ENCODE measurements at regions not wholly inside any gene's neighbourhood (a gene's known extent, or its start where the extent isn't known, plus 50 kb on each side); places are given as distances from the start of the nearest gene placed in this dataset.

DNA sequence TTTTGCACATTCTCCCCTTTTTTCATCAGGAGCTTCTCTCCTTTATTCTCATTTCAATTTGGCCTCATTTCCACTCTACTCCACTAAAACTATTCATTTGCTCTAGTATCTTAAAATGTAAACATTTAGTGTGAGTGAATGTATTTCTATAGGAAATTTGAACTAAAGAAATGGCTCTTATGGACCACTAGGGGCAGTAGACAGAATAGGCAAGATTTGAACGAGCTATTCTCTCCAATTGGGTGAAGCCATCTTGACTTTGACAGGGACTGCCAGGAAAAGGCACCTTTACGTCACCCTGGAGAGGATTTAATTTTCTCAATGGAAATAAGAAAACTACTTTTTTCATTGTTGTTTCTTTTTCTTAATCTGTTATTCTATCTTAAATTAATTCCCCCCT is 666.3 kb downstream of the DNAH5 start:
- Histone ChIP-seq H3K4me1 (ENCODE audit: control insufficient read depth in 5 of 5, insufficient read depth in 5 of 5, low read length in 5 of 5) (no peaks in the 10 kb centered on the region), H3K9ac (ENCODE audit: insufficient read depth in 1 of 2, low read length in 2 of 2) (no peak overlapping the region), H3K4me3 (no peak overlapping the region), H3K36me3 (ENCODE audit: control insufficient read depth in 4 of 4, insufficient read depth in 4 of 4, low read length in 4 of 4) (no peaks in the 10 kb centered on the region), H3K9me3 (ENCODE audit: control insufficient read depth in 4 of 4, insufficient read depth in 3 of 4, low read length in 3 of 4) (no peaks in the 10 kb centered on the region), H3K27me3 (ENCODE audit: control insufficient read depth in 3 of 3, insufficient read depth in 3 of 3, low read length in 2 of 3) (no peaks in the 10 kb centered on the region), H3K27ac (ENCODE audit: low read depth in 1 of 2, low read length in 1 of 2) (no peak overlapping the region)
- TF ChIP-seq, protein P1, sequence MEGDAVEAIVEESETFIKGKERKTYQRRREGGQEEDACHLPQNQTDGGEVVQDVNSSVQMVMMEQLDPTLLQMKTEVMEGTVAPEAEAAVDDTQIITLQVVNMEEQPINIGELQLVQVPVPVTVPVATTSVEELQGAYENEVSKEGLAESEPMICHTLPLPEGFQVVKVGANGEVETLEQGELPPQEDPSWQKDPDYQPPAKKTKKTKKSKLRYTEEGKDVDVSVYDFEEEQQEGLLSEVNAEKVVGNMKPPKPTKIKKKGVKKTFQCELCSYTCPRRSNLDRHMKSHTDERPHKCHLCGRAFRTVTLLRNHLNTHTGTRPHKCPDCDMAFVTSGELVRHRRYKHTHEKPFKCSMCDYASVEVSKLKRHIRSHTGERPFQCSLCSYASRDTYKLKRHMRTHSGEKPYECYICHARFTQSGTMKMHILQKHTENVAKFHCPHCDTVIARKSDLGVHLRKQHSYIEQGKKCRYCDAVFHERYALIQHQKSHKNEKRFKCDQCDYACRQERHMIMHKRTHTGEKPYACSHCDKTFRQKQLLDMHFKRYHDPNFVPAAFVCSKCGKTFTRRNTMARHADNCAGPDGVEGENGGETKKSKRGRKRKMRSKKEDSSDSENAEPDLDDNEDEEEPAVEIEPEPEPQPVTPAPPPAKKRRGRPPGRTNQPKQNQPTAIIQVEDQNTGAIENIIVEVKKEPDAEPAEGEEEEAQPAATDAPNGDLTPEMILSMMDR (IDR thresholded peaks at IDR 0.05; ENCODE audit: control extremely low read depth, extremely low read depth), result no peak
- no peak for ATAC-seq (ENCODE audit: insufficient read depth, low FRiP score)
- WGBS, 2 donors, result 76 to 79% methylated on average over 2 of the region's 2 CpGs
- no peak for DNase-seq

DNA sequence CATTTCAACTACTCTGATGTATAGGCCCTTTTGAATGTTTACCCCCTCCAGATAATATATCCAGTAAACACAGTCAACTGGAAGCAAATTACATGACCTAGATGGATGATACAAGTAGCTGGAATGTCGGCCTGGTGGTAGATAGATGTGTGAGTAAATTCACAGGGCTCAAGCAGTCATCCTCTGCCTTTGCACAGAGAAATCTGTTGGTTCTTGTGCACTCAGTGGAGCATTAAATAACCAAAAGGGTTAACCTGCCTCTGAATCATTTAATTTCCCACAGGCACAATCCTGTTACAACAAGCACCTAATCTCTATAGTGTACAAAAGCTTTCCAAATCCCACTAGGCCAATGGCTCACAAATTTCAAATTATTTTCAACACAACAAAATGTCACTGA is 668.3 kb downstream of the DNAH5 start:
- Histone ChIP-seq H3K27ac (ENCODE audit: low read depth in 1 of 2, low read length in 1 of 2) (no peak overlapping the region), H3K4me1 (ENCODE audit: control insufficient read depth in 5 of 5, insufficient read depth in 5 of 5, low read length in 5 of 5) (no peaks in the 10 kb centered on the region), H3K9me3 (ENCODE audit: control insufficient read depth in 4 of 4, insufficient read depth in 3 of 4, low read length in 3 of 4) (no peaks in the 10 kb centered on the region), H3K27me3 (ENCODE audit: control insufficient read depth in 3 of 3, insufficient read depth in 3 of 3, low read length in 2 of 3) (no peaks in the 10 kb centered on the region), H3K9ac (ENCODE audit: insufficient read depth in 1 of 2, low read length in 2 of 2) (no peak overlapping the region), H3K36me3 (ENCODE audit: control insufficient read depth in 4 of 4, insufficient read depth in 4 of 4, low read length in 4 of 4) (no peaks in the 10 kb centered on the region), H3K4me3 (no peak overlapping the region)
- 41 to 68% methylated on average over 1 of the region's 1 CpG for WGBS, 2 donors
- ATAC-seq (ENCODE audit: insufficient read depth, low FRiP score) (no peak), DNase-seq (no peak)
- TF ChIP-seq, protein P1 (IDR thresholded peaks at IDR 0.05; ENCODE audit: control extremely low read depth, extremely low read depth), result no peak

DNA sequence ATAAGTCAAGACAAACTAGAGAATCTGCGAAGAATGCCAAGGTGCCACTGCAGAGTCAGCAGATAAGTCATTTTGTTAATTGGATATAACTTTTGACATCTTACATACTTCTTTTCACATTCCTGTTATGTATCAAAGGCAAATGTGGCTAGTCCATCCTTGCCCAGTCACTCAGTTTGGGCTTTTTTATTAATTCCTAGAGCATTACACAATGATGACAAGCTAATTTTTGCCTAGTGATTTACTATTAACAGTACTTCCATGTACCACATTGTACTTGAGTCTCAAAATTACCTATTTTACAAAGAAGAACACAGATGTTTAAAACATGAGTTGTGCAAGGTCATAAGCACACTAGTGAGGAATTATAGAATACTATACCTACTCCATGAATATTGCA is 680.8 kb downstream of the DNAH5 start:
- TF ChIP-seq, protein P1 (IDR thresholded peaks at IDR 0.05; ENCODE audit: control extremely low read depth, extremely low read depth), result no peak
- Histone ChIP-seq H3K27me3 (ENCODE audit: control insufficient read depth in 3 of 3, insufficient read depth in 3 of 3, low read length in 2 of 3) (no peaks in the 10 kb centered on the region), H3K27ac (ENCODE audit: low read depth in 1 of 2, low read length in 1 of 2) (no peak overlapping the region), H3K36me3 (ENCODE audit: control insufficient read depth in 4 of 4, insufficient read depth in 4 of 4, low read length in 4 of 4) (no peaks in the 10 kb centered on the region), H3K4me1 (ENCODE audit: control insufficient read depth in 5 of 5, insufficient read depth in 5 of 5, low read length in 5 of 5) (no peaks in the 10 kb centered on the region), H3K4me3 (no peak overlapping the region), H3K9ac (ENCODE audit: insufficient read depth in 1 of 2, low read length in 2 of 2) (no peak overlapping the region), H3K9me3 (ENCODE audit: control insufficient read depth in 4 of 4, insufficient read depth in 3 of 4, low read length in 3 of 4) (peaks cover 0 to 3% (median 0%) of the 10 kb centered on the region in 4 donors)
- ATAC-seq (ENCODE audit: insufficient read depth, low FRiP score), result no peak
- WGBS, 2 donors, result 93% methylated on average over 1 of the region's 1 CpG
- DNase-seq, result no peak

DNA sequence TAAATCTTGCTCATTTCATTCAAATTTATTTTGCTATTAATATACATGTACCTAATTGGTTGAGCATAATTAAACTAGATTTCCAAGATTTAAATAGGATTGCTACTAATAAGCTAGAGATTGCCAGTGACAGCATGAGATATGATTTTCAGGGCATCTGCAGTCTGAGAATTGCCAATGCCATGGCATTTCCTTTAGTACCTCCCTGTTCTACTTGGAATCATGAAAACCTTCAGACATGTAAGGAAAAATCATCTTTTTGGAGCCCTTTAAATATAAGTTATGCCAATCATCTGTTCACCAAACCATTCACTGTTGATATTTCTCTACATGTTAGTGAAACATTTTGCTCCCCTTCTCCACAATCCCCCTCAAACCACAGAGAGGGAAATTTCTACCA is 691.4 kb downstream of the DNAH5 start:
- H3K4me3 ChIP-seq, result no peak overlapping the region
- no peak overlapping the region for H3K9ac ChIP-seq (ENCODE audit: insufficient read depth in 1 of 2, low read length in 2 of 2)
- no peaks in the 10 kb centered on the region for H3K4me1 ChIP-seq (ENCODE audit: control insufficient read depth in 5 of 5, insufficient read depth in 5 of 5, low read length in 5 of 5)
- no peaks in the 10 kb centered on the region for H3K36me3 ChIP-seq (ENCODE audit: control insufficient read depth in 4 of 4, insufficient read depth in 4 of 4, low read length in 4 of 4)
- DNase-seq (no peak), ATAC-seq (ENCODE audit: insufficient read depth, low FRiP score) (no peak)
- no peaks in the 10 kb centered on the region for H3K27me3 ChIP-seq (ENCODE audit: control insufficient read depth in 3 of 3, insufficient read depth in 3 of 3, low read length in 2 of 3)
- H3K9me3 ChIP-seq (ENCODE audit: control insufficient read depth in 4 of 4, insufficient read depth in 3 of 4, low read length in 3 of 4), result no peaks in the 10 kb centered on the region
- TF ChIP-seq, protein P1 (IDR thresholded peaks at IDR 0.05; ENCODE audit: control extremely low read depth, extremely low read depth), result no peak
- H3K27ac ChIP-seq (ENCODE audit: low read depth in 1 of 2, low read length in 1 of 2), result no peak overlapping the region

Measured in lung (tissue), 11 donors.